KMS-11 (cell line): ENCODE measurements at regions not wholly inside any gene's neighbourhood (a gene's known extent, or its start where the extent isn't known, plus 50 kb on each side); places are given as distances from the start of the nearest gene placed in this dataset.

Experiments used
- H2AFZ ChIP-seq: fragments of 200-600 bp; sonication (generic); 2 replicates; pipeline ENCODE4 v1.6.1; 2016; ENCODE audit warnings: antibody characterized with exemption, mixed run types, low read depth
- H3K27ac ChIP-seq: fragments of 200-600 bp; sonication (generic); 2 replicates; pipeline ENCODE4 v1.6.1; 2016; ENCODE audit warnings: mild to moderate bottlenecking, mixed run types
- H3K27me3 ChIP-seq: fragments of 200-600 bp; sonication (generic); 2 replicates; pipeline ENCODE4 v1.6.1; 2017; ENCODE audit warnings: mild to moderate bottlenecking, low read depth, mixed run types, moderate library complexity; ENCODE audit not compliant: insufficient read depth
- H3K36me3 ChIP-seq: fragments of 200-600 bp; sonication (generic); 2 replicates; pipeline ENCODE4 v1.6.1; 2017; ENCODE audit warnings: mild to moderate bottlenecking, mixed run types; ENCODE audit not compliant: insufficient read depth
- H3K4me1 ChIP-seq: fragments of 200-600 bp; sonication (generic); 2 replicates; pipeline ENCODE4 v1.6.1; 2016; ENCODE audit warnings: mild to moderate bottlenecking, low read depth, mixed run types; ENCODE audit not compliant: poor library complexity, severe bottlenecking
- H3K4me2 ChIP-seq: fragments of 200-600 bp; sonication (generic); 2 replicates; pipeline ENCODE4 v1.7.0; 2016; ENCODE audit warnings: mild to moderate bottlenecking, mixed run types
- H3K4me3 ChIP-seq: fragments of 200-600 bp; sonication (generic); IDR thresholded peaks from 2 replicates; pipeline ENCODE4 v1.6.1; 2017; ENCODE audit warnings: low read depth, low read length, mixed read lengths; ENCODE audit not compliant: insufficient read depth
- H3K79me2 ChIP-seq: fragments of 200-600 bp; sonication (generic); 2 replicates; pipeline ENCODE4 v1.6.1; 2016; ENCODE audit warnings: low read depth, mixed run types; ENCODE audit not compliant: insufficient read depth
- H3K9ac ChIP-seq: fragments of 200-600 bp; sonication (generic); 2 replicates; pipeline ENCODE4 v1.6.1; 2016; ENCODE audit warnings: mild to moderate bottlenecking, mixed run types
- H4K20me1 ChIP-seq: fragments of 200-600 bp; sonication (generic); 2 replicates; pipeline ENCODE4 v1.6.1; 2016; ENCODE audit warnings: mild to moderate bottlenecking, mixed run types; ENCODE audit not compliant: insufficient read depth
- CTCF ChIP-seq: fragments of 200-600 bp; sonication (generic); conservative IDR thresholded peaks from 2 replicates; pipeline ENCODE4 v1.6.1; 2017; ENCODE audit warnings: low read depth, mild to moderate bottlenecking, antibody characterized with exemption, low read length, moderate library complexity, mixed read lengths

- no peak overlapping the region for H2AFZ ChIP-seq
- no peak overlapping the region for H3K4me3 ChIP-seq
- no peaks in the 10 kb centered on the region for H4K20me1 ChIP-seq
- H3K9ac ChIP-seq, result no peak overlapping the region
- no peaks in the 10 kb centered on the region for H3K36me3 ChIP-seq
- no peaks in the 10 kb centered on the region for H3K79me2 ChIP-seq
- TF ChIP-seq CTCF, result no peak
- no peak overlapping the region for H3K27ac ChIP-seq
- H3K4me1 ChIP-seq, result no peaks in the 10 kb centered on the region
- no peak overlapping the region for H3K4me2 ChIP-seq
- H3K27me3 ChIP-seq, result no peaks in the 10 kb centered on the region
Observed at GRCh38 chr3:162845918-162846317, 1349.3 kb downstream of the OTOL1 start.

GRCh38 chr3:162847511-162847910 is 1350.9 kb downstream of the OTOL1 start:
- Histone ChIP-seq H3K9ac (no peak overlapping the region), H3K79me2 (no peaks in the 10 kb centered on the region), H3K4me3 (no peak overlapping the region), H3K27me3 (no peaks in the 10 kb centered on the region), H2AFZ (no peak overlapping the region), H3K4me2 (no peak overlapping the region), H3K27ac (no peak overlapping the region), H3K36me3 (no peaks in the 10 kb centered on the region), H4K20me1 (no peaks in the 10 kb centered on the region), H3K4me1 (no peaks in the 10 kb centered on the region)
- no peak for TF ChIP-seq CTCF

GRCh38 chr3:162863579-162863978 is 1367.0 kb downstream of the OTOL1 start:
- Histone ChIP-seq H3K27ac (no peak overlapping the region), H3K4me3 (no peak overlapping the region), H3K9ac (no peak overlapping the region), H3K27me3 (no peaks in the 10 kb centered on the region), H4K20me1 (no peaks in the 10 kb centered on the region), H3K4me1 (no peaks in the 10 kb centered on the region), H2AFZ (no peak overlapping the region), H3K36me3 (no peaks in the 10 kb centered on the region), H3K4me2 (no peak overlapping the region), H3K79me2 (no peaks in the 10 kb centered on the region)
- TF ChIP-seq CTCF, result no peak

- Histone ChIP-seq H2AFZ (no peak overlapping the region), H3K4me3 (no peak overlapping the region), H4K20me1 (no peaks in the 10 kb centered on the region), H3K79me2 (no peaks in the 10 kb centered on the region), H3K27me3 (no peaks in the 10 kb centered on the region), H3K27ac (no peak overlapping the region), H3K4me2 (no peak overlapping the region), H3K4me1 (no peaks in the 10 kb centered on the region), H3K36me3 (no peaks in the 10 kb centered on the region), H3K9ac (no peak overlapping the region)
- TF ChIP-seq CTCF, result no peak
Observed at GRCh38 chr3:162865466-162865865, 1368.9 kb downstream of the OTOL1 start.
